Smooth muscle cell of the brain vasculature (primary cell): ENCODE measurements at regions not wholly inside any gene's neighbourhood (a gene's known extent, or its start where the extent isn't known, plus 50 kb on each side); places are given as distances from the start of the nearest gene placed in this dataset.
"Not testable (repeated sequence)": the region's sequence is repeated elsewhere in the genome, so short reads cannot be mapped to it uniquely, and the experiment has no call there.

Experiments
- DNase-seq: peaks from one replicate; pipeline ENCODE4 v3.0.0-alpha.2; 2012; ENCODE audit warnings: low read depth, low spot score

GRCh38 chr16:58992755-58993154 lies 258.6 kb upstream of the GOT2 start:
- DNase-seq, result not testable (repeated sequence)

- DNase-seq, result not testable (repeated sequence)
Measured at GRCh38 chr16:58983181-58983965, 249.3 kb upstream of the GOT2 start.

GRCh38 chr16:58970775-58971174 lies 236.7 kb upstream of the GOT2 start:
- no peak for DNase-seq

GRCh38 chr16:58963479-58963878 lies 229.4 kb upstream of the GOT2 start:
- DNase-seq, result no peak

GRCh38 chr16:58962811-58963210 lies 228.7 kb upstream of the GOT2 start:
- no peak for DNase-seq

- DNase-seq, result no peak
Measured at GRCh38 chr16:58960484-58960883, 226.4 kb upstream of the GOT2 start.

- no peak for DNase-seq
Measured at GRCh38 chr16:58960034-58960433, 225.9 kb upstream of the GOT2 start.

GRCh38 chr16:58958749-58959148 lies 224.6 kb upstream of the GOT2 start:
- DNase-seq, result no peak

GRCh38 chr16:58948244-58948643 lies 214.1 kb upstream of the GOT2 start:
- no peak for DNase-seq

GRCh38 chr16:58940609-58941008 lies 206.5 kb upstream of the GOT2 start:
- no peak for DNase-seq

GRCh38 chr16:58938811-58939210 lies 204.7 kb upstream of the GOT2 start:
- DNase-seq, result no peak

- DNase-seq, result no peak
Measured at GRCh38 chr16:58937661-58938060, 203.5 kb upstream of the GOT2 start.

- no peak for DNase-seq
Measured at GRCh38 chr16:58933186-58933585, 199.1 kb upstream of the GOT2 start.

- DNase-seq, result no peak
Measured at GRCh38 chr16:58931436-58931835, 197.3 kb upstream of the GOT2 start.

- no peak for DNase-seq
Measured at GRCh38 chr16:58923094-58923493, 189.0 kb upstream of the GOT2 start.

GRCh38 chr16:58913456-58913855 lies 179.3 kb upstream of the GOT2 start:
- no peak for DNase-seq

GRCh38 chr16:58912571-58912970 lies 178.5 kb upstream of the GOT2 start:
- no peak for DNase-seq

- DNase-seq, result no peak
Measured at GRCh38 chr16:58906981-58907715, 173.0 kb upstream of the GOT2 start.

GRCh38 chr16:58904291-58904690 lies 170.2 kb upstream of the GOT2 start:
- DNase-seq, result no peak

- no peak for DNase-seq
Measured at GRCh38 chr16:58889516-58889915, 155.4 kb upstream of the GOT2 start.

GRCh38 chr16:58885528-58886170 lies 151.5 kb upstream of the GOT2 start:
- DNase-seq, result no peak

GRCh38 chr16:58884141-58884540 lies 150.0 kb upstream of the GOT2 start:
- no peak for DNase-seq

- DNase-seq, result no peak
Measured at GRCh38 chr16:58883131-58883530, 149.0 kb upstream of the GOT2 start.
